Liver (tissue), 8 donors: ENCODE measurements at regions not wholly inside any gene's neighbourhood (a gene's known extent, or its start where the extent isn't known, plus 50 kb on each side); places are given as distances from the start of the nearest gene placed in this dataset.

Source experiments
- DNase-seq: peaks from one replicate; pipeline ENCODE4 v3.0.0-alpha.2; 2017; ENCODE audit warnings: low spot score
- H3K27ac ChIP-seq, 2 donors: one replicate each; pipeline ENCODE4 v1.7.0; 2013; ENCODE audit warnings: inconsistent platforms in 2 of 2, low read length in 2 of 2, control low read depth in 1 of 2, low read depth in 1 of 2, mild to moderate bottlenecking in 1 of 2
- H3K27me3 ChIP-seq, 4 donors: one replicate each; pipeline versions ENCODE4 v1.6.1 to v1.7.0; 2013; ENCODE audit warnings: low read length in 3 of 4, inconsistent platforms in 1 of 4, mild to moderate bottlenecking in 1 of 4, moderate library complexity in 1 of 4; ENCODE audit not compliant: control insufficient read depth in 4 of 4, insufficient read depth in 4 of 4
- H3K36me3 ChIP-seq, 4 donors: one replicate each; pipeline versions ENCODE4 v1.6.1 to v1.7.0; 2013; ENCODE audit warnings: low read length in 3 of 4, mild to moderate bottlenecking in 3 of 4, low read depth in 1 of 4, moderate library complexity in 1 of 4; ENCODE audit not compliant: control insufficient read depth in 4 of 4, insufficient read depth in 3 of 4
- H3K4me1 ChIP-seq, 4 donors: one replicate each; pipeline versions ENCODE4 v1.6.1 to v1.7.0; 2013; ENCODE audit warnings: low read length in 3 of 4, mild to moderate bottlenecking in 3 of 4, moderate library complexity in 1 of 4; ENCODE audit not compliant: control insufficient read depth in 4 of 4, insufficient read depth in 4 of 4
- H3K4me3 ChIP-seq, 3 donors: one replicate each; pipeline versions ENCODE4 v1.6.1 to v1.7.0; 2013; ENCODE audit warnings: low read length in 3 of 3, control low read depth in 1 of 3, low read depth in 1 of 3, mild to moderate bottlenecking in 1 of 3
- H3K9ac ChIP-seq, 2 donors: one replicate each; pipeline ENCODE4 v1.7.0; 2013; ENCODE audit warnings: low read length in 2 of 2, mild to moderate bottlenecking in 2 of 2, moderate library complexity in 2 of 2, control low read depth in 1 of 2, low read depth in 1 of 2
- H3K9me3 ChIP-seq, 4 donors: one replicate each; pipeline versions ENCODE4 v1.6.1 to v1.7.0; 2013; ENCODE audit warnings: low read length in 3 of 4; ENCODE audit not compliant: control insufficient read depth in 4 of 4
- EGR1 ChIP-seq, 2 donors: IDR thresholded peaks; 2 replicates each; pipeline ENCODE4 v1.6.1; 2016 to 2018; ENCODE audit warnings: antibody characterized with exemption in 2 of 2, low read depth in 2 of 2
- FOXA1 ChIP-seq: IDR thresholded peaks from 2 replicates; pipeline ENCODE4 v1.6.1; 2016; ENCODE audit warnings: antibody characterized with exemption
- FOXA2 ChIP-seq: IDR thresholded peaks from 2 replicates; pipeline ENCODE4 v1.6.1; 2016; ENCODE audit warnings: antibody characterized with exemption
- HNF4A ChIP-seq, 2 donors: conservative IDR thresholded peaks; 2 replicates each; pipeline ENCODE4 v1.6.1; 2016; ENCODE audit warnings: antibody characterized with exemption in 2 of 2, mild to moderate bottlenecking in 2 of 2
- JUND ChIP-seq, 2 donors: IDR thresholded peaks; 2 replicates each; pipeline ENCODE4 v1.6.1; 2016; ENCODE audit warnings: antibody characterized with exemption in 2 of 2
- NR2F2 ChIP-seq: IDR thresholded peaks from 2 replicates; pipeline ENCODE4 v1.6.1; 2016; ENCODE audit warnings: antibody characterized with exemption
- RAD21 ChIP-seq, 2 donors: IDR thresholded peaks; 2 replicates each; pipeline ENCODE4 v1.6.1; 2016; ENCODE audit warnings: antibody characterized with exemption in 2 of 2, mild to moderate bottlenecking in 2 of 2
- RXRA ChIP-seq, 2 donors: IDR thresholded peaks; 2 replicates each; pipeline ENCODE4 v1.6.1; 2017 to 2018; ENCODE audit warnings: antibody characterized with exemption in 2 of 2, mild to moderate bottlenecking in 1 of 2
- SP1 ChIP-seq: IDR thresholded peaks from 2 replicates; pipeline ENCODE4 v1.6.1; 2018; ENCODE audit warnings: antibody characterized with exemption, mild to moderate bottlenecking
- TAF1 ChIP-seq: conservative IDR thresholded peaks from 2 replicates; pipeline ENCODE4 v1.6.1; 2016; ENCODE audit warnings: antibody characterized with exemption, mild to moderate bottlenecking
- YY1 ChIP-seq: IDR thresholded peaks from 2 replicates; pipeline ENCODE4 v1.6.1; 2016; ENCODE audit warnings: antibody characterized with exemption, mild to moderate bottlenecking
- WGBS: extraction: QIAGEN DNeasy Blood & Tissue Kit; methylation state at CpG from one replicate; pipeline ENCODE4 v1.1.7; 2013; 5-methylcytosine and 5-hydroxymethylcytosine counted together
- TF ChIP-seq, protein P1 (sequence below): IDR thresholded peaks from 2 replicates; pipeline ENCODE4 v1.6.1; 2016; ENCODE audit warnings: antibody characterized with exemption
- TF ChIP-seq, protein P2 (sequence below): IDR thresholded peaks from 2 replicates; pipeline ENCODE4 v1.6.1; 2016; ENCODE audit warnings: antibody characterized with exemption
- TF ChIP-seq, protein P3 (sequence below): IDR thresholded peaks from 2 replicates; pipeline ENCODE4 v1.6.1; 2016; ENCODE audit warnings: antibody characterized with exemption
- TF ChIP-seq, protein P4 (sequence below): IDR thresholded peaks from 2 replicates; pipeline ENCODE4 v1.6.1; 2016; ENCODE audit warnings: antibody characterized with exemption, mild to moderate bottlenecking
- TF ChIP-seq, protein P5 (sequence below): fragments of 150-350 bp; IDR thresholded peaks from 2 replicates; pipeline ENCODE4 v1.5.1; 2017; ENCODE audit warnings: improper control_type of control experiment, low read depth, low read length; ENCODE audit not compliant: missing input control
- donor health status: healthy.
- donor health status: healthy.
- donor health status: healthy.
- donor health status: healthy.
- donor health status: healthy.

DNA sequence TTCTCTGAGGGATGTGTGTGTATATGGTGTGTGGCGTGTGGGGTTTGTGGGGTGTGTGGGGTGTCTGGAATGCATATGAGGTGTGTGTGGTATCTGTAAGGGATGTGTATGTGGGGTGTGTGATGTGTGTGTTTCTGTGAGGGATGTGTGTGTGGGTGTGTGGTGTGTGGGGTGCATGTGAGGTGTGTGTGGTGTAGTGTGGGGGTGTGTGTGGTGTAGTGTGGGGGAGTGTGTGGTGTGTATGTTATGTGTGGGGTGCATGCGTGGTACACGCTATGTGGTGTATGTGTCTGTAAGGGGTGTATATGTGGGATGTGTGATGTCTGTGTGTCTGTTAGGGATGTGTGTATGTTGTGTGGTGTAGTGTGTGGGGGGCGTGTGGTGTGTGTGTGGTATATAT lies 300.0 kb downstream of the FGF9 start (continued):
- TF ChIP-seq HNF4A (conservative IDR thresholded peaks at IDR 0.05) (no peak), YY1 (no peak), NR2F2 (no peak)
- TF ChIP-seq, protein P1, sequence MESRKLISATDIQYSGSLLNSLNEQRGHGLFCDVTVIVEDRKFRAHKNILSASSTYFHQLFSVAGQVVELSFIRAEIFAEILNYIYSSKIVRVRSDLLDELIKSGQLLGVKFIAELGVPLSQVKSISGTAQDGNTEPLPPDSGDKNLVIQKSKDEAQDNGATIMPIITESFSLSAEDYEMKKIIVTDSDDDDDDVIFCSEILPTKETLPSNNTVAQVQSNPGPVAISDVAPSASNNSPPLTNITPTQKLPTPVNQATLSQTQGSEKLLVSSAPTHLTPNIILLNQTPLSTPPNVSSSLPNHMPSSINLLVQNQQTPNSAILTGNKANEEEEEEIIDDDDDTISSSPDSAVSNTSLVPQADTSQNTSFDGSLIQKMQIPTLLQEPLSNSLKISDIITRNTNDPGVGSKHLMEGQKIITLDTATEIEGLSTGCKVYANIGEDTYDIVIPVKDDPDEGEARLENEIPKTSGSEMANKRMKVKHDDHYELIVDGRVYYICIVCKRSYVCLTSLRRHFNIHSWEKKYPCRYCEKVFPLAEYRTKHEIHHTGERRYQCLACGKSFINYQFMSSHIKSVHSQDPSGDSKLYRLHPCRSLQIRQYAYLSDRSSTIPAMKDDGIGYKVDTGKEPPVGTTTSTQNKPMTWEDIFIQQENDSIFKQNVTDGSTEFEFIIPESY: no peak
- TF ChIP-seq, protein P2, sequence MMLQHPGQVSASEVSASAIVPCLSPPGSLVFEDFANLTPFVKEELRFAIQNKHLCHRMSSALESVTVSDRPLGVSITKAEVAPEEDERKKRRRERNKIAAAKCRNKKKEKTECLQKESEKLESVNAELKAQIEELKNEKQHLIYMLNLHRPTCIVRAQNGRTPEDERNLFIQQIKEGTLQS: no peak
- TF ChIP-seq, protein P3, sequence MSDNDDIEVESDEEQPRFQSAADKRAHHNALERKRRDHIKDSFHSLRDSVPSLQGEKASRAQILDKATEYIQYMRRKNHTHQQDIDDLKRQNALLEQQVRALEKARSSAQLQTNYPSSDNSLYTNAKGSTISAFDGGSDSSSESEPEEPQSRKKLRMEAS: no peak

DNA sequence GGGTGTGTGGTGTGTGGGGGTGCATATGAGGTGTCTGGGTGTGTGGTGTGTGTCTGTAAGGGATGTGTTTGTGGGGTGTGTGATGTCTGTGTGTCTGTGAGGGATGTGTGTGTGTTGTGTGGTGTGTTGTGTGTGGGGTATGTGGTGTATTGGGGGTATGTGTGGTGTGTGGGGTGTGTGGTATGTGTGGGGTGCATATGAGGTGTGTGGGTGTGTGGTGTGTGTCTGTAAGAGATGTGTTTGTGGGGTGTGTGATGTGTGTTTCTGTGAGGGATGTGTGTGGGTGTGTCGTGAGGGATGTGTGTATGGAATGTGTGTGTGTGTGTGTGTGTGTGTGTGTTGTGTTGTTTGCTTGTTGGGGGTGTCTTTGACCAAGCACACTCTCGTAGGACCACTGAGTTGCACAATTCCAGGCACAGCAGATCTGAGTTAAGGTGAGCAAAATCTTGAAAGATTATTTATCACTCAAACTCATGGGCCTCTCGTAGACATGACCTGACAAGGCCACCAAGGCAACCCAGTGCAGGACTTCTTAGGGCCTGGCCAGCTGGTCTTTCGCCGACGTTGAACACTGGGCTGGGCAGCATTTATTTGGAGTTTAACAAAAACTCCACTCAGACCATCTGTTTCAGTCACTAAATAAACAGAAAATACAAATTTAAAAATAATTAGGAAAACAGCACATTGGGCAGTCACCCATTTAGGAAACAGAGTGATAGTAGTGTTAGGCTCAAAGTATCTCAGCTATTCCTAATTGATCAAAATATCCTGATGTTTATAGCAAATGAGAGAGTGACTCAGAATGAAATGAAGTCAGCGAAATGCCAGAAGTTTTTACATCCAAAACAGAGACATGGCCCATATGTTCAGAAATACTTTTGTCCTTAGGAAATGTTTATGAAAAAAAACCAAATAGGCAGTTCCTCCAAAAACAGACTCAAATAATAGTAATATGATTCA lies 301.1 kb downstream of the FGF9 start:
- WGBS: 80% methylated on average over 7 of the region's 7 CpGs
- H3K4me3 ChIP-seq: no peak overlapping the region
- TF ChIP-seq, protein P3: no peak
- TF ChIP-seq, protein P4, sequence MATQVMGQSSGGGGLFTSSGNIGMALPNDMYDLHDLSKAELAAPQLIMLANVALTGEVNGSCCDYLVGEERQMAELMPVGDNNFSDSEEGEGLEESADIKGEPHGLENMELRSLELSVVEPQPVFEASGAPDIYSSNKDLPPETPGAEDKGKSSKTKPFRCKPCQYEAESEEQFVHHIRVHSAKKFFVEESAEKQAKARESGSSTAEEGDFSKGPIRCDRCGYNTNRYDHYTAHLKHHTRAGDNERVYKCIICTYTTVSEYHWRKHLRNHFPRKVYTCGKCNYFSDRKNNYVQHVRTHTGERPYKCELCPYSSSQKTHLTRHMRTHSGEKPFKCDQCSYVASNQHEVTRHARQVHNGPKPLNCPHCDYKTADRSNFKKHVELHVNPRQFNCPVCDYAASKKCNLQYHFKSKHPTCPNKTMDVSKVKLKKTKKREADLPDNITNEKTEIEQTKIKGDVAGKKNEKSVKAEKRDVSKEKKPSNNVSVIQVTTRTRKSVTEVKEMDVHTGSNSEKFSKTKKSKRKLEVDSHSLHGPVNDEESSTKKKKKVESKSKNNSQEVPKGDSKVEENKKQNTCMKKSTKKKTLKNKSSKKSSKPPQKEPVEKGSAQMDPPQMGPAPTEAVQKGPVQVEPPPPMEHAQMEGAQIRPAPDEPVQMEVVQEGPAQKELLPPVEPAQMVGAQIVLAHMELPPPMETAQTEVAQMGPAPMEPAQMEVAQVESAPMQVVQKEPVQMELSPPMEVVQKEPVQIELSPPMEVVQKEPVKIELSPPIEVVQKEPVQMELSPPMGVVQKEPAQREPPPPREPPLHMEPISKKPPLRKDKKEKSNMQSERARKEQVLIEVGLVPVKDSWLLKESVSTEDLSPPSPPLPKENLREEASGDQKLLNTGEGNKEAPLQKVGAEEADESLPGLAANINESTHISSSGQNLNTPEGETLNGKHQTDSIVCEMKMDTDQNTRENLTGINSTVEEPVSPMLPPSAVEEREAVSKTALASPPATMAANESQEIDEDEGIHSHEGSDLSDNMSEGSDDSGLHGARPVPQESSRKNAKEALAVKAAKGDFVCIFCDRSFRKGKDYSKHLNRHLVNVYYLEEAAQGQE: no peak
- no peak for TF ChIP-seq SP1
- TF ChIP-seq, protein P5, sequence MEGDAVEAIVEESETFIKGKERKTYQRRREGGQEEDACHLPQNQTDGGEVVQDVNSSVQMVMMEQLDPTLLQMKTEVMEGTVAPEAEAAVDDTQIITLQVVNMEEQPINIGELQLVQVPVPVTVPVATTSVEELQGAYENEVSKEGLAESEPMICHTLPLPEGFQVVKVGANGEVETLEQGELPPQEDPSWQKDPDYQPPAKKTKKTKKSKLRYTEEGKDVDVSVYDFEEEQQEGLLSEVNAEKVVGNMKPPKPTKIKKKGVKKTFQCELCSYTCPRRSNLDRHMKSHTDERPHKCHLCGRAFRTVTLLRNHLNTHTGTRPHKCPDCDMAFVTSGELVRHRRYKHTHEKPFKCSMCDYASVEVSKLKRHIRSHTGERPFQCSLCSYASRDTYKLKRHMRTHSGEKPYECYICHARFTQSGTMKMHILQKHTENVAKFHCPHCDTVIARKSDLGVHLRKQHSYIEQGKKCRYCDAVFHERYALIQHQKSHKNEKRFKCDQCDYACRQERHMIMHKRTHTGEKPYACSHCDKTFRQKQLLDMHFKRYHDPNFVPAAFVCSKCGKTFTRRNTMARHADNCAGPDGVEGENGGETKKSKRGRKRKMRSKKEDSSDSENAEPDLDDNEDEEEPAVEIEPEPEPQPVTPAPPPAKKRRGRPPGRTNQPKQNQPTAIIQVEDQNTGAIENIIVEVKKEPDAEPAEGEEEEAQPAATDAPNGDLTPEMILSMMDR: no peak
- no peak for TF ChIP-seq EGR1 (IDR thresholded peaks at IDR 0.05; ENCODE audit: low read depth in 2 of 2)
- no peak for TF ChIP-seq TAF1
- TF ChIP-seq HNF4A (conservative IDR thresholded peaks at IDR 0.05): no peak
- no peak for TF ChIP-seq RXRA (IDR thresholded peaks at IDR 0.05)
- no peak for TF ChIP-seq JUND (IDR thresholded peaks at IDR 0.05)
- TF ChIP-seq FOXA2: no peak
- no peak for TF ChIP-seq RAD21 (IDR thresholded peaks at IDR 0.05)
- TF ChIP-seq FOXA1: no peak
- TF ChIP-seq YY1: no peak
- TF ChIP-seq, protein P2: no peak
- H3K4me1 ChIP-seq: no peaks in the 10 kb centered on the region
- H3K9ac ChIP-seq: no peak overlapping the region
- no peaks in the 10 kb centered on the region for H3K27me3 ChIP-seq
- H3K9me3 ChIP-seq: no peaks in the 10 kb centered on the region
- DNase-seq: no peak
- H3K27ac ChIP-seq: no peak overlapping the region
- no peaks in the 10 kb centered on the region for H3K36me3 ChIP-seq
